ENCODE measurements at regions not wholly inside any gene's neighbourhood (a gene's known extent, or its start where the extent isn't known, plus 50 kb on each side); places are given as distances from the start of the nearest gene placed in this dataset.
"Not testable (repeated sequence)": the region's sequence is repeated elsewhere in the genome, so short reads cannot be mapped to it uniquely, and the experiment has no call there.

- no peak for DNase-seq
Observed at GRCh38 chr14:87286826-87287225, 706.2 kb downstream of the GALC start.

- DNase-seq = no peak
Observed at GRCh38 chr14:87286191-87286590, 706.8 kb downstream of the GALC start.

GRCh38 chr14:87285506-87285905 lies 707.5 kb downstream of the GALC start:
- DNase-seq = no peak

GRCh38 chr14:87283547-87283946 lies 709.4 kb downstream of the GALC start:
- no peak for DNase-seq

- DNase-seq = no peak
Observed at GRCh38 chr14:87282266-87282665, 710.7 kb downstream of the GALC start.

GRCh38 chr14:87278415-87278814 lies 714.6 kb downstream of the GALC start:
- no peak for DNase-seq

- no peak for DNase-seq
Observed at GRCh38 chr14:87271331-87271730, 721.7 kb downstream of the GALC start.

GRCh38 chr14:87268997-87269396 lies 724.0 kb downstream of the GALC start:
- DNase-seq = no peak

GRCh38 chr14:87264796-87265195 lies 728.2 kb downstream of the GALC start:
- no peak for DNase-seq

GRCh38 chr14:87264272-87264785 lies 728.7 kb downstream of the GALC start:
- DNase-seq = no peak

GRCh38 chr14:87261621-87262020 lies 731.4 kb downstream of the GALC start:
- no peak for DNase-seq

- no peak for DNase-seq
Observed at GRCh38 chr14:87260460-87260859, 732.5 kb downstream of the GALC start.

GRCh38 chr14:87257421-87257820 lies 735.6 kb downstream of the GALC start:
- DNase-seq = no peak

GRCh38 chr14:87255058-87255457 lies 737.9 kb downstream of the GALC start:
- DNase-seq = no peak

- DNase-seq = no peak
Observed at GRCh38 chr14:87254331-87254874, 738.6 kb downstream of the GALC start.

- not testable (repeated sequence) for DNase-seq
Observed at GRCh38 chr14:87253791-87254190, 739.2 kb downstream of the GALC start.

- DNase-seq = no peak
Observed at GRCh38 chr14:87252103-87252502, 740.9 kb downstream of the GALC start.

- DNase-seq = no peak
Observed at GRCh38 chr14:87251011-87251410, 742.0 kb downstream of the GALC start.

GRCh38 chr14:87241018-87241768 lies 751.8 kb downstream of the GALC start:
- no peak for DNase-seq

- DNase-seq = not testable (repeated sequence)
Observed at GRCh38 chr14:87240319-87240718, 752.7 kb downstream of the GALC start.

GRCh38 chr14:87233806-87234384 lies 759.1 kb downstream of the GALC start:
- no peak for DNase-seq

- DNase-seq = no peak
Observed at GRCh38 chr14:87233266-87233665, 759.7 kb downstream of the GALC start.

GRCh38 chr14:87231336-87232026 lies 761.5 kb downstream of the GALC start:
- no peak for DNase-seq

- no peak for DNase-seq
Observed at GRCh38 chr14:87230726-87231125, 762.3 kb downstream of the GALC start.

Data from activated CD4-positive, alpha-beta T cell treated with anti-CD3 and anti-CD28 coated beads for 48 hours (primary cell).